ENCODE measurements at regions not wholly inside any gene's neighbourhood (a gene's known extent, or its start where the extent isn't known, plus 50 kb on each side); places are given as distances from the start of the nearest gene placed in this dataset.

GRCh38 chr18:25834061-25834460 is 256.4 kb downstream of the SS18 start:
- TF ChIP-seq CTCF (conservative IDR thresholded peaks at IDR 0.05; ENCODE audit: low read depth in 2 of 2) (no peak), EZH2 (IDR thresholded peaks at IDR 0.05; ENCODE audit: low read depth, unreplicated experiment) (no peak), EZH2phosphoT487 (IDR thresholded peaks at IDR 0.05; ENCODE audit: unreplicated experiment) (no peak), POLR2AphosphoS5 (IDR thresholded peaks at IDR 0.05; ENCODE audit: low read depth) (no peak), REST (IDR thresholded peaks at IDR 0.05; ENCODE audit: unreplicated experiment) (no peak), JUNB (IDR thresholded peaks at IDR 0.05; ENCODE audit: unreplicated experiment) (no peak)

Data from GM23338 (cell line).